HCT116 (cell line): ENCODE measurements at regions not wholly inside any gene's neighbourhood (a gene's known extent, or its start where the extent isn't known, plus 50 kb on each side); places are given as distances from the start of the nearest gene placed in this dataset.

ENCODE experiments used
- ATAC-seq: fragments of 200-7000 bp; cut with Tn5 transposase; 2 replicates; pipeline ENCODE4 v1.9.1; 2020; ENCODE audit warnings: mild to moderate bottlenecking, moderate library complexity
- BruUV-seq: library from RNA; stranded (reverse); fragments of 400-500 nt; replicated peaks from 2 replicates; lab custom pipeline; 2021; lab: Mats Ljungman, UMichigan
- CTCF ChIA-PET: fragments of 300-600 bp; sonication (Branson Sonifier 250); formaldehyde crosslinking; loops from one replicate; lab custom pipeline; 2021; ENCODE audit warnings: antibody characterized with exemption; lab: Charles Lee
- POLR2A ChIA-PET: fragments of 300-600, 350-600 bp; sonication (Branson Sonifier 250); formaldehyde crosslinking; loops from one replicate; lab custom pipeline; 2021; ENCODE audit warnings: antibody characterized with exemption; lab: Charles Lee
- RAD21 ChIA-PET, 2 experiments: fragments of 300-600 bp; sonication (Branson Sonifier 250); formaldehyde crosslinking; loops; one replicate each; lab custom pipeline; 2023; ENCODE audit warnings: low total read pairs in 2 of 2; ENCODE audit not compliant: uncharacterized antibody in 2 of 2, unreplicated experiment in 2 of 2, low non-redundant PET in 1 of 2; lab: Charles Lee
- DNase-seq: peaks from one replicate; pipeline ENCODE4 v3.0.0-alpha.2; 2010; ENCODE audit warnings: low read depth, low spot score
- H2AFZ ChIP-seq: fragments of 200-600 bp; shearing (Covaris generic), sonication (generic); 2 replicates; pipeline ENCODE4 v1.6.1; 2017; ENCODE audit warnings: low read depth, mixed run types, mixed read lengths, antibody characterized with exemption, low read length; ENCODE audit not compliant: poor library complexity, severe bottlenecking
- H3K27ac ChIP-seq: 2 replicates; pipeline ENCODE4 v1.5.1; 2012; ENCODE audit warnings: low read depth, low read length
- H3K27me3 ChIP-seq: fragments of 200-600 bp; sonication (generic); 2 replicates; pipeline ENCODE4 v1.6.1; 2016; ENCODE audit warnings: mixed run types, low read length, mixed read lengths; ENCODE audit not compliant: insufficient read depth
- H3K36me3 ChIP-seq, 2 experiments: fragments of 200-500 bp in 1 of 2; fragments of 200-600 bp in 1 of 2; sonication (Bioruptor generic) in 1 of 2; sonication (generic) in 1 of 2; 2 replicates each; pipeline versions ENCODE4 v1.5.1 to v1.6.1; 2014 to 2016; ENCODE audit warnings: low read length in 2 of 2, inconsistent platforms in 1 of 2, mixed read lengths in 1 of 2, mixed run types in 1 of 2; ENCODE audit not compliant: insufficient read depth in 2 of 2, control insufficient read depth in 1 of 2
- H3K4me1 ChIP-seq, 2 experiments: fragments of 200-600 bp in 1 of 2; sonication (generic) in 1 of 2; 2 replicates each; pipeline versions ENCODE4 v1.5.1 to v1.6.1; 2012 to 2017; ENCODE audit warnings: low read length in 2 of 2, inconsistent platforms in 1 of 2, mild to moderate bottlenecking in 1 of 2, mixed read lengths in 1 of 2, mixed run types in 1 of 2, moderate library complexity in 1 of 2; ENCODE audit not compliant: insufficient read depth in 2 of 2, control insufficient read depth in 1 of 2
- H3K4me2 ChIP-seq: fragments of 200-600 bp; sonication (generic); 2 replicates; pipeline ENCODE4 v1.6.1; 2017; ENCODE audit warnings: mixed run types, low read length, mixed read lengths
- H3K4me3 ChIP-seq, 2 experiments: fragments of 200-600 bp in 1 of 2; sonication (generic) in 1 of 2; replicated peaks in 1 of 2; 2 replicates each; pipeline ENCODE4 v1.5.1; 2011 to 2016; ENCODE audit warnings: low read length in 2 of 2, control low read depth in 1 of 2, low read depth in 1 of 2, mild to moderate bottlenecking in 1 of 2, mixed read lengths in 1 of 2, mixed run types in 1 of 2
- H3K79me2 ChIP-seq: fragments of 200-600 bp; sonication (generic); 2 replicates; pipeline ENCODE4 v1.6.1; 2017; ENCODE audit warnings: mild to moderate bottlenecking, mixed run types, low read length, moderate library complexity, mixed read lengths; ENCODE audit not compliant: insufficient read depth
- H3K9ac ChIP-seq: fragments of 200-600 bp; sonication (generic); 2 replicates; pipeline ENCODE4 v1.6.1; 2016; ENCODE audit warnings: low read length, mixed read lengths
- H3K9me2 ChIP-seq: fragments of 200-600 bp; sonication (generic), shearing (Covaris generic); 2 replicates; pipeline ENCODE4 v1.6.1; 2017; ENCODE audit warnings: mixed run types, mild to moderate bottlenecking, moderate library complexity; ENCODE audit not compliant: insufficient read depth
- H3K9me3 ChIP-seq, 2 experiments: fragments of 200-500 bp in 1 of 2; fragments of 200-600 bp in 1 of 2; sonication (Bioruptor generic) in 1 of 2; sonication (generic) in 1 of 2; 2 replicates each; pipeline ENCODE4 v1.6.1; 2014 to 2017; ENCODE audit warnings: low read length in 2 of 2, mixed read lengths in 2 of 2, inconsistent platforms in 1 of 2, low read depth in 1 of 2, mild to moderate bottlenecking in 1 of 2, mixed run types in 1 of 2, moderate library complexity in 1 of 2; ENCODE audit not compliant: control insufficient read depth in 1 of 2, insufficient read depth in 1 of 2
- H4K20me1 ChIP-seq: fragments of 200-600 bp; sonication (generic), shearing (Covaris generic); 2 replicates; pipeline ENCODE4 v1.6.1; 2017; ENCODE audit warnings: mixed run types, mild to moderate bottlenecking, moderate library complexity; ENCODE audit not compliant: insufficient read depth
- EGR1 ChIP-seq: IDR thresholded peaks from 2 replicates; pipeline ENCODE4 v1.6.1; 2012; ENCODE audit warnings: low read depth
- JUND ChIP-seq: IDR thresholded peaks from 2 replicates; pipeline ENCODE4 v1.6.1; 2012
- POLR2AphosphoS5 ChIP-seq: IDR thresholded peaks from 2 replicates; pipeline ENCODE4 v1.6.1; 2011; ENCODE audit warnings: mild to moderate bottlenecking, low read depth, low read length, moderate library complexity
- ZFX ChIP-seq: fragments of 450-650 bp; IDR thresholded peaks from 2 replicates; pipeline ENCODE4 v1.6.1; 2017
- intact Hi-C: fragments of 100-400 bp; cut with micrococcal nuclease; formaldehyde crosslinking; loops from 2 replicates; pipeline ENCODE4 v1.10.0; 2022

DNA sequence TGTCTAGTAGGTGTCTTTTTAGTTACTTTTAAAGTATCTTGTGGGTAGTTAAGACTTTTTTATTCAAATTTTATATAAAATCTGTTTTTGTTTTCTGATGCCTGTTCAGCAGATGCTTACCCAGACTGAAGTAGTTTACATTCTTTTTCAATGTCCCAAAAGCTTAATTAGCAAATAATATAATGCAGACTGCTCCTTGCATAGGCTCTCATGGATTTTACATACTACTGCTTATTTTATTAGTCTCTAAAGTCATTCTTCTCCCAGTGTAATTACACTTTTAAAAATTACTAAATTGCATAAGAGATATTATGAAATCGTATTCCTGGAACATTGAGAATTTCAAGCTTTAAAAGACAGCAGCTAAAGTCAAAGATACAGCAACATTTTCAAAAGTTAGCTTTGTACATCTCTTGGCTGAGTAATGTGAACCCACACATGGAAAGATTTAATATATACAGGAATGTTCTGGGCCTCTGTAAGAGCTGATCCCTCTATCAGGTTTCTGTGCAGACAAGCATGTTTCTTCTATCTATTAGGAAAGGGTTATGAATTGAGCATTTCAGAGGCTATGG is 148.4 kb upstream of the SPRY1 start:
- Histone ChIP-seq H3K9ac (no peak overlapping the region), H4K20me1 (no peaks in the 10 kb centered on the region), H3K79me2 (no peaks in the 10 kb centered on the region), H3K4me3 (no peak overlapping the region), H3K9me3 (no peaks in the 10 kb centered on the region), H3K9me2 (no peaks in the 10 kb centered on the region), H3K27me3 (no peaks in the 10 kb centered on the region), H3K4me2 (no peak overlapping the region), H3K36me3 (no peaks in the 10 kb centered on the region), H2AFZ (no peak overlapping the region), H3K4me1 (no peaks in the 10 kb centered on the region), H3K27ac (no peak overlapping the region)
- no peak for TF ChIP-seq JUND
- ATAC-seq: no peak
- RAD21 ChIA-PET: no interaction called here
- BruUV-seq: no TSS peak
- POLR2A ChIA-PET: no interaction called here
- DNase-seq: no peak
- CTCF ChIA-PET: no interaction called here
- intact Hi-C loops: no loop called here

DNA sequence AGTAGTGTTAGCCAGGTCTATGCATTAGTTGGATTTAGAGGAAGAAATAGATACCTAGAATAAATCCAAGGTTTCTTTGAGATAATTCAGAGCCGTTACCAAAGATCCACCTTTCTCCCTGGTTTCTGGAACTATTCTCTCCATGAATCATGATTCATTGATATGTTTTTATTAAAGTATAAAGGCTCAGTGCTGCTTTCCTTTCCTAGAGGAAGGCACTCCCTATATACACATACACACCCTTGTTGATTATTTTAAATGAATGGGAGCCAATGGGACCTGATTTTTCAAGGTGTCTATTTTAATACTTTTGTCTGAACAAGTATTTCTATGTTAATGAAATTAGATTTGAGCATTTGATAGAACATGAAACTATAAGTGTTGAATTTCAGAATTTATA is 146.8 kb upstream of the SPRY1 start:
- no peaks in the 10 kb centered on the region for H3K9me3 ChIP-seq
- intact Hi-C loops: no loop called here
- no peaks in the 10 kb centered on the region for H3K9me2 ChIP-seq
- no peaks in the 10 kb centered on the region for H4K20me1 ChIP-seq
- H3K27ac ChIP-seq: no peak overlapping the region
- no TSS peak for BruUV-seq
- ATAC-seq (no peak), DNase-seq (no peak)
- no peak overlapping the region for H2AFZ ChIP-seq
- ChIA-PET CTCF (no interaction called here), POLR2A (no interaction called here), RAD21 (no interaction called here)
- H3K79me2 ChIP-seq: no peaks in the 10 kb centered on the region
- H3K4me3 ChIP-seq: no peak overlapping the region
- no peak overlapping the region for H3K4me2 ChIP-seq
- H3K36me3 ChIP-seq: no peaks in the 10 kb centered on the region
- H3K27me3 ChIP-seq: no peaks in the 10 kb centered on the region
- no peaks in the 10 kb centered on the region for H3K4me1 ChIP-seq
- no peak overlapping the region for H3K9ac ChIP-seq
- TF ChIP-seq POLR2AphosphoS5: no peak
- no peak for TF ChIP-seq EGR1
- TF ChIP-seq ZFX: no peak
